GM19397 (cell line): ENCODE measurements at regions not wholly inside any gene's neighbourhood (a gene's known extent, or its start where the extent isn't known, plus 50 kb on each side); places are given as distances from the start of the nearest gene placed in this dataset.
"Not testable (repeated sequence)": the region's sequence is repeated elsewhere in the genome, so short reads cannot be mapped to it uniquely, and the experiment has no call there.

Experiments
- ATAC-seq: cut with Tn5 transposase; IDR thresholded peaks from one replicate; pipeline ENCODE4 v1.9.1; 2021; ENCODE audit warnings: mild to moderate bottlenecking, moderate library complexity; ENCODE audit not compliant: unreplicated experiment

DNA sequence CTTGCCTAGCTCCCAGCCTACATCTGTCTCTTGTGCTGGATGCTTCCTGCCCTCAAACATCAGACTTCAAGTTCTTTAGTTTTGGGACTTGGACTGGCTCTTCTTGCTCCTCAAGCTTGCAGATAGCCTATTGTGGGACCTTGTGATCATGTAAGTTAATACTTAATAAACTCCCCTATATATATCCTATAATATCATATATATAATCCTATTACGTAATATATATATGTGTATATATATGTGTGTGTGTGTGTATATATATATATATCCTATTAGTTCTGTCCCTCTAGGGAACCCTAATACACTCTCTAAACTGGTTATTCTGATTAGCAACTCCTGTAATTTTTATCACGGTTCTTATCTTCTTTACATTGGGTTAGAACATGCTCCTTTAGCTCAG lies 274.9 kb upstream of the USP25 start:
- not testable (repeated sequence) for ATAC-seq

- no peak for ATAC-seq
Measured at GRCh38 chr21:15455819-15456462, 273.8 kb upstream of the USP25 start.

DNA sequence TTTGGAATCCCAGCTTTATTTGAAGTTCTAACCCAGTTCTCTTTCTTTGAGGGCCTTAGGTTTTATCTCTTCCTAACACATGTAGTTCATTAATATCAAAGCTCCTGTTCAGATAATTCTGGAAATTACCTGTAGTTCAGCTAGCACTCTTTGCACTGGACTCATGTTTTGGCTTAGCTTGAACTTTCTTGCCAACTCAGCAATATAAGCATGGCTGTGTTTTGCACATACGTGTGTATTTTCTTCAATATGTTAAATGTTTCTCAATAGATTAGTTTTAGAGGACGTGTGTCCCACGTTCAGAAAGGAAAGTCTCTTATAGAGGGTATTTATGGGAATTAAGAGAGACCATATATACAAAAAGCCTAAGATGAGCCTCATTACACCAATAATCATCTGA lies 271.8 kb upstream of the USP25 start:
- ATAC-seq, result no peak

DNA sequence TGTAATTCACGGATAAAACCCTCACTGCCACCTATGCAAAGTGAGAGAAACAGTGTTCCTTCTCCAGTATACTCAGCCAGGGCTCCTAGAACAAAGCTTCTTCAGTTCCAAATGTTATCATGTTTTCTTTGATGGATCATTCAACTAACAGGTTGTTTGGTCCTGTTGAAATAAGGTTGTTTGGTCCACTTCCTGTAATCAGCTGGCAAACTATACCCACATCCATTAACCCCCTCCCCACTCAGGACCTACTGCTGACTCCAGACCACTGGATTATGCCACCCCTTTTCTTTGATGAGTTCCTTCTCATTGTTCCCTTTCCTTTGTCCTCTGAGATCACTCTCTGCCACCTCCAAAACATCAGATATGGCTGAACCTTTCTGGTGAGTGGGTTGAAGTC lies 267.7 kb upstream of the USP25 start:
- no peak for ATAC-seq

DNA sequence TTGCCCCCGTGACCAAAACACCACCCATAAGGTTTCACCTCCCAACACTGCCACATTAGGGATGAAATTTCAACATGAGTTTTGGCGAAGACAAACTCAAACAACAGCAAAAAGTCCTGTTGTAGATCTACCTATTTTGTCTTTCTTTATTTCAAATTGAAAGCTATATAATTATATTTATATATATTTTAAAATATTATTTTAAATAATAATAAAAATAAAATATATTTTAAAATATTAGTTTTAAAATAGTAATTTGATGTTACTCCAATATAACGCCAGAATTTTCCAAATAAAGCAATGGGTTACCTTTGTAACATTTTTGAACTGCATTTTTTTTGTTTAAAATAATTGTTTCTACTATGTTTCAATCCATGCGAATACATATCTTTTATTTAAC lies 263.5 kb upstream of the USP25 start:
- no peak for ATAC-seq

GRCh38 chr21:15468368-15468767 lies 261.4 kb upstream of the USP25 start:
- no peak for ATAC-seq

GRCh38 chr21:15472108-15473040 lies 257.4 kb upstream of the USP25 start:
- no peak for ATAC-seq

DNA sequence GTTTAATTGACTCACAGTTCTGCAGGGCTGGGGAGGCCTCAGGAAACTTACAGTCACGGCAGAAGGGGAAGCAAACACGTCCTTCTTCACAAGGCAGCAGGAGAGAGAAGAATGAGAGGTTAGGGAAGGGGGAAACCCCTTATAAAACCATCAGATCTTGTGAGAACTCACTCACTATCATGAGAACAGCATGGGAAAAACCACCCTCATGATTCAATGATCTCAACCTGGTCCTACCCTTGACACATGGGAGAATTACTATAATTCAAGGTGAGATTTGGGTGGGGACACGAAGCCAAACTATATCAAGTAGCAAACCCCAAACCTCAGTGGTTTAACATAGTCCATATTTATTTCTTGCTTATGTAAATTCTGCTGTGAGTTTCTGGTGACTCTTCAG lies 252.0 kb upstream of the USP25 start:
- not testable (repeated sequence) for ATAC-seq

DNA sequence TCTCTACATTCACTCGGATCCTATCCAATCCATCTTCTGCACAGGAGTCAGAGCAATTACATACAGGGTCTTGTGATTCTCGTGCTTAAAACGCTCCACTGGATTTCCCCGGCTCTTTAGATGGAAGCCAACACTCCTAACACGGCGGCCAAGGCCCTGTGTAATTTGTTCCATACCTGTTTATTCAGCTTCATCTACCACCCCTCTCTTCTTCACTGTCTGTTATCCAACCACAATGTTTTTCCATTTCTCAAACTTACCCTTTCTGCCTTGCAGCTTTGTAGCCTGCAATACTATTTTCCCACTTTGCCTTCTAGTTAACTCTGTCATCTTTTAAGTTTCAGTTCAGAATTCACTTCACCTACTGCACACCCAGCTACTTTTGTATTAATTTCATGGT lies 249.6 kb upstream of the USP25 start:
- ATAC-seq, result no peak

DNA sequence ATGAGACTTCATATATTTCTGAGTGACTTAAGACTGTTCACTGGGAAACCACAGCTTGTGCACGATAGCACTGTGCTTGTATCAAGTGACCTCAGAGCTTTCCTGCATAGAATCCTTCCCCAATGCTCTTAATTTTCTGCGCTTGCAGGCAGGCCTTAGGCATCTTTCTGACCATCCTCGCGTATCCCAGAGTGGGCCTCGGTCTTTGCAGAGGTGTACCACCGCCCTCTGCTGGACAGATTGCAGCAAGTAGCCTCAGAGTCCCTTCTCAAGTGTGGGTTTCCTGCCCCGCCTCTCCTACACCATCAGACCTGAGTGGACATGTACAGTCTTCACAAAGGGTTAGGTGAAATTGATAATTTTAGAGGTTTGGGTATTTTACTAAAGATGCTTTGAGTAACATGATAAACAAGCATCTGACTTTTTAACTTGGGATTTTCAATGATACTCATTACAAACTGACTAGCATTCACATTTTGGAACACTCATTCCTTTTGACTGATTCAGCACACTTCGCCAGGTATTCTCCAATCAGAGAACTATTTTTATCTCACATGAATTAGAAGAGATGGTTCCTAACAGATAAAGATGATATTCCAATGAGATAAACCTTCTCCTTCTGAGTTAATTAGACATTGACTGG lies 246.5 kb upstream of the USP25 start:
- ATAC-seq, result peak; percentile 96

- ATAC-seq, result no peak
Measured at GRCh38 chr21:15486460-15487195, 243.2 kb upstream of the USP25 start.

DNA sequence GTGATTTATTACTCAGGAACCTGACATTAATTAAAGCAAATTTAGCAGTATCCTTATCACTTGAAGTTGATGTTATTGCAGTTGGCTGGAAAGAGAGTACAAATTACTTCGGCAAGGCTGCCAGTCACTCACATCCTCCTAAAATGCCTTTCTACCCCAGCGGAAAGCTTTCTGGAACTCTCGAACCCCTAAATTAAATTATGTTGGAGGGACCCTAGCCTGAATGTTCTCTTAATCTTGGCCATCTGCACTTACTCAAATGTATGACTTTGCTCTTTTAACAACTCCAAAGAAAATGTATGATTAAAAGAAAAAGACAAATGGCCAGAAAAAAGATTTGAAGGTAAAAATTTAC lies 242.6 kb upstream of the USP25 start:
- no peak for ATAC-seq

- no peak for ATAC-seq
Measured at GRCh38 chr21:15491100-15491499, 238.7 kb upstream of the USP25 start.

GRCh38 chr21:15493646-15494045 lies 236.1 kb upstream of the USP25 start:
- no peak for ATAC-seq

DNA sequence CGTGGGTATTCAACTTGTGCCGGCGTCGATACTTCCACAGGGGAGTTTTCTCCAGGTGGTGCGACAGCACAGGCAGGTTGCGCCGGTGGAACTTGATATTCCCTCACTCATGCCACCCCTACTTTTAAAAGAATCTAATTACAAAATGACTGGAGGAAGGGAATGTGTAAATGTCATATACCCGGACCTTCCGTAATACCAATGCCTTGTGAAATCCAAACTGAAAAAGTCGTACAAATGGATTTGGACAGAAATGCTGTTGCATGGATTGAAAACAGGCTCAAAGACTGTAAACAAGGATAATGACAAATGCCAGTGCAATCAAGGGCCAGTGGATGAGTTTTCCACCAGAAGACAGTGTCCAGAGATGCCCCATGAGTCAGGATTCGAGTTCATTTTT lies 235.3 kb upstream of the USP25 start:
- no peak for ATAC-seq

DNA sequence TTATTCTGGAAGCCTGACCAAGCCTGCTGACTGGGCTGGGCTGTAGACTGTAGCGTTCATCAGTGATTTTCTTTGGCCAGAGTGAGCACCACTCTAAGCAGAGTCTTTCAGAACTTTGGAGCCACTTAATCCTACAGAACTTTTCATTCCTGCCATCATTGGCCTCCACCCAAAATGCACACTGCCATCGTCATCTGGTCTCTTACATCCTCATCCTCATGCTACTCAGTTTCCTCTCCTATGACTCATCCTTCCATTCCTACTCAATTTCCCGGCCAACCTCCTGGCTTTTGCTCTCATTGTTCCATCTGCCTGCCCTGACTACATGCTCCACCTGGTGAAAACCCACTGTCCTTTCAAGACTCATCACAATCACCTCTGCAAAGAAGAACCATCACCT lies 233.8 kb upstream of the USP25 start:
- ATAC-seq, result no peak

GRCh38 chr21:15496911-15497310 lies 232.9 kb upstream of the USP25 start:
- no peak for ATAC-seq

GRCh38 chr21:15498455-15498854 lies 231.3 kb upstream of the USP25 start:
- ATAC-seq, result no peak

- no peak for ATAC-seq
Measured at GRCh38 chr21:15506086-15506485, 223.7 kb upstream of the USP25 start.

GRCh38 chr21:15508554-15508953 lies 221.2 kb upstream of the USP25 start:
- ATAC-seq, result no peak
